Right renal pelvis (tissue), 4 donors: ENCODE measurements at regions not wholly inside any gene's neighbourhood (a gene's known extent, or its start where the extent isn't known, plus 50 kb on each side); places are given as distances from the start of the nearest gene placed in this dataset.

ENCODE experiments used
- DNase-seq, 4 donors: peaks; one replicate each; pipeline ENCODE4 v3.0.0-alpha.2; 2013; ENCODE audit warnings: low read depth in 4 of 4, low spot score in 3 of 4, missing footprints in 1 of 4

DNA sequence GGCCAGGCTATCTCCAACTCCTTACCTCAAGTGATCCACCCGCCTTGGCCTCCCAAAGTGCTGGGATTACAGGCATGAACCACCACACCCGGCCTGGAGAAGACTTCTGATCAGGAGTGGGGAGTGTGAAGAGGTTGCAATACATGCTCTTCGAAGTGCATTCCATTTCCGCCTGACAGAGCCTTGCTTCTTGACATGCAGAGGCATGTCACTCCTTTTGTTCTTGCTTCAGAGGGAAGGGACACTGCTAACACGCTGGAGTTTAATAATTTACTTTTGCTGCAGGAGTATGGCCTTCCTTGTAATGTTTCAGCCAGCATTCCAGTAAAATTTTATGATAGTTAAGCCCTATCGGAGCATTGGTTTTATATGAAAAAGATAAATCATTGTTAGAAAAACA, 74.9 kb downstream of the SLC25A47 start:
- DNase-seq = no peak

- no peak for DNase-seq
Observed at GRCh38 chr14:100399052-100399849, 76.1 kb downstream of the SLC25A47 start.

DNA sequence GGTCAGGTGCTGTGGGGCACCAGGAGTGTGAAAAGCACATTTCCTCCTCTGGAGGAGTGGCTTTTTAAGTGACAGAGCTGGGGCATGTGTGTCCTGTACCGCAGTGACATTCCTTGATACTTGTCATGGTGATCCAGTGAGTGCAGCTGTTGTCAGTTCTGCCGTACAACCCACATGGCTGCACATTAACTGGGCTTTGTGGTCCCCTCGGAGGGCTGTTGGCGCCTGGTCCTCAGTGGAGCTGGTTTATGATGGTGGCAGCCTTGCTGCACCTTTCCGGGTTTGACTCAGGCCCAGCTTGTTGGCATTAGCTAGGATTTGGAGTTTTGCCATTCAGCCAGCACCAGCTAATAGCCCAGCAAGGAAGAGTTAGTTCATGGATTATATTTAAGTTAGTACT, 77.0 kb downstream of the SLC25A47 start:
- no peak for DNase-seq

GRCh38 chr14:100401031-100401692, 78.0 kb downstream of the SLC25A47 start:
- no peak for DNase-seq

DNA sequence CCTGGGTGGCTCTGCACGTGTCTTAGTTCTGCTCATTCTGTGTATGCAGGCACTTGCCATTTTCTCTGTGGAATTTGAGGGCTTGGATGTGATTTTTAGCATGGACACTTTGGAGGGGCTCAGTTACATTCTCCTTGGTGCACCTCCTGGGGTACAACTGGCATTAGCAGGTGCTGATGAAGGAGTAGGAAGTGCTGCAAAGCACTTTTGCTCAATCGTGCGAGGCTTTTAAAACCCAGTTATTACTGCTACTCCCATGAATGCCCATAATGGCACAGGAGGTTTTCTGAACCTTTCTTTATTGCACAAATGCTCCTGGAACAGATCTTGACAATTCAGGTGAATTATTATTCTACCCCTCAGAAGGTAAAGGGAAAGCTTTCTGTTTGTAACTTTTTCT, 78.7 kb downstream of the SLC25A47 start:
- DNase-seq = no peak

GRCh38 chr14:100402631-100403030, 79.5 kb downstream of the SLC25A47 start:
- no peak for DNase-seq

- DNase-seq = no peak
Observed at GRCh38 chr14:100403105-100403504, 80.0 kb downstream of the SLC25A47 start.

DNA sequence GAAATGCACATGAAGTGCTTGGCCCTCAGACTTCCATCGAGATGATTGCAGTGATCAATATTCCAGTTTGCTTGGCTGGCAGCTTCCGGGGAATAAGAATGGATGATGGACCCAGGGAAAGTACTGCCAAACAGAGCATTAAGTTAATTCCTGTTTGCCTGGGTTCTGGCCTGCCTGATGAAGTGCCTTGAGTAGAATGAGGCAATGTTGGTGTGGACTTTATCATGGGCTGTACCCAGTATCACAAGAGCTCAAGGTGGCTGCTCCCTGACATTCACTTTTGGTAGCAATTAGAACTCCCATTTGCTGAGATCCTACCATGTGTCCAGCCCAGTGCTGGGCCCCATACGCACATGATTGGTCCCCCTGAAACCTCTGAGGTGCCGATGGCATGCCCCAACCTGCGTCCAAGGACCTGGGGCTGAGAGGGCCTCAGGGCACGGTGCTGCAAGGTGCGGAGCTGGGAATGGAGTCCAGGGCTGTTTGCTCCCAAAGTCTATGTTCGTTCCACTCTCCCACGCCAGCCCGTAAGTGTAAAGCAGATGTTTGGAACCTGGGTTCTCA, 80.7 kb downstream of the SLC25A47 start:
- DNase-seq = no peak

GRCh38 chr14:100404419-100404818, 81.3 kb downstream of the SLC25A47 start:
- DNase-seq = no peak

DNA sequence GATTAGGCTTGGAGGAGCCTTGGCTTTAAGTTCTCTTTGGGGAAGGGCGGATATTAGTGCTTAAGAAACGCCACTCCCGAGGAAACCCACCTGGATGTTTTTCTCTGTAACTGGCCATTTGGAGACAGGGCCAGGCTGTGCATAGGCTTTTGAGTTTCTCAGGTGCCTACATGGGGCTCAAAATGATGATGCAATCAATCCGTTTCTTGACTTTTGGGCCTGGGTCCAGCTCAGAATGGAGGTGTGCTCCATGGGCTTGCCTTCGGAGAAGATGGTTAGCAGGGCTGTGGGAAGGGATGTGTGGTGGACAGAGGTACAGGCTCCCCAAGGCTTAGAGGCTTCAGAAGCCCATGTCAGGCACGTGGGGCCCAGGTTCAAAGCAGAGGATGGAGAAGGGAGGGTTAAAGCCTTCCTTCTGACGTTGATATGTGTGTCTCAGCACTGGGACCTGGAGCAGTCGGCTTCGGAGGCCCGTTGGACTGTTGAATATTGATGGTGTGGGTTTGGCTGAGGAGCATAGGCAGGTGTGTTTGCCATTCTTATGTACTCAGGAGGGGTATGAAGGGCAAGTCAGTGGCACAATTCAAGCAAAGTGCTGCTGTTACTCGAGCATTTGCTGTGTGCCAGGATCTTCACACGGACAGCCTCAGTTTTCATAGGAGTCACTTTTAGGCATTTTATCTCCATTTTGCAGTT, 82.8 kb downstream of the SLC25A47 start:
- DNase-seq = no peak

DNA sequence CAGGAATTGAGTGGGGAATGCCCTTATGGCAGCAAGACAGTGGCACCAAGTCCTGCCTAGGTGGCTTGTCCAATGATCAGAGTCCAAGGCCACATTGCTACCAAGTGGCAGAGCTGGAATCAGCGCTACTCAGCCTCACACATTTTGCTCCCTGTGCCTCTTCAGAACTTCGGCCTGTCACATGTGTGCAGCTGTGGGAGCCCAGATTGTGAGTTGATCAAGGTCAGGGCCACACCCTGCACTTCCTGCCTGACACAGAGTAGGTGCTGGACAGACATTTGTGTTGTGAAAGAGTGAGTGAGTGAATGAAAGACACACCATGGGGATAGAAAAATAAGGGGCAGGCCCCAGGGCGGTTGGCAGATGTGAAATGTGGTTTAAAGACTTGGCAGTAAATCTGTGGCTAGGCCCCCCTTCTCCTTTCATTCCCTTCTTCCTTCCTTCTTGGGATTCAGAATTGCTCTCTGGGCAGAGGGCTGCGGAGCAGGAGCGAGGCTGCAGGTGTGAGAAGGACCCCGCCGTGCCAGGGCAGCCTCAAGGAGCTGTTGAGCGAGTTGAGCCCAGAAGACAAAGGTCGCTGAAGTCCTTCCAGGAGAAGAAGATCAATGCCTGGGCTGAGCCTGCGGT, 83.5 kb downstream of the SLC25A47 start:
- no peak for DNase-seq

- DNase-seq = no peak
Observed at GRCh38 chr14:100407376-100408102, 84.4 kb downstream of the SLC25A47 start.

DNA sequence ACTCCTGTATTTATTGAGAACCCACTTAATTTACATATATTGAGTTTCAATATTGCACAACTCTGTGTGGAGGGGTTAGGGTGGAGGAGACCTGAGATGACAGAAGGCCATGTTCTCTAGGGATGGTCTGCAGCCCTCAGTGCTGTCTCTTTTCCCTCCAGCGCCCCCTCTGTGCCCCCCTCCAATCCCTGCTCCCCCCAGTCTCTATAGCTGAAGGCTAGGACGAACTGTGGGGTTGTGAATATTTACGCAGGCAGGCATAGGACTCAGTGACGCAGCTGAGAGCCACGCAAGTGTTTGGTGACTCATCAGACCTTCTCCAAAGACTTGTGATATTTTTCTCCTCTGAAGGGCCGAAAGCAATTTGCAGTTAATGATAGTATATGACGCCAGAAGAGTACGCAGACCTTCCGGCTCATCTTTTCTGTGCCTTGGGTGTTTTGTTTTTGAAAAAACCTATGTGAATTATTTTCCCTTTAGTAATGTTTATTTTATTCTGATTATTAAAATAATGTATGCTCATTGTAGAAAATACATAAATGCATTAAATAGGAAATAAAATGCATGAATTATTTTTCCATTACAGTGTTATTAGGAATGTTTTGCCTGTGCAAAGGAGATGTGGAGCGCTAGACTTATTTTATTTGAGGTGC, 85.3 kb downstream of the SLC25A47 start:
- DNase-seq = no peak

GRCh38 chr14:100409003-100409360, 85.8 kb downstream of the SLC25A47 start:
- DNase-seq = no peak

GRCh38 chr14:100409651-100410050, 86.5 kb downstream of the SLC25A47 start:
- DNase-seq = no peak

DNA sequence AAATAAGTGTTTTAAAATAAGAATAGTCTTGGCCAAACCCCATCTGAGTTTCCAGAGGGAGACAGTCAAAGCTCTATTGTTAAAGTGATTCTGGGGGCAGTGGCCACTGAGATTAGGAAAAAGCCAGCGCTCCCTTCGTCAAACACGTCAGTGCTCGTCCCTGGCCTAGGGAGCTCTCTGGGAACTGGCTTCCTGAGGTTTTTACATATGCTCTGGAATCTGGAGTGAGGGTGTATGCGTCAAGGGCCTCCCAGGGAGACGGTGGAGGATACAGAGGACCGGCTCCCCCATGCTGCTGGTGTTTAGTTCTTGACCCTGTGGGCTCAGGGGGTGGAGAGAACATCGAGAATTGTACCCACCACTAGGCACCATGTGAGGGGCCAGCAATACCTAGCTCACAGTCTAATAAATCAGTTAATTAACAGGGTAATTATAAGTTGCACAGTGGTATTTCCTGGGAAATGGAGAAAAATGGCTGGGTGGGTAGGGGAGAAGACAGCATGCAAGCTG, 87.0 kb downstream of the SLC25A47 start:
- no peak for DNase-seq

DNA sequence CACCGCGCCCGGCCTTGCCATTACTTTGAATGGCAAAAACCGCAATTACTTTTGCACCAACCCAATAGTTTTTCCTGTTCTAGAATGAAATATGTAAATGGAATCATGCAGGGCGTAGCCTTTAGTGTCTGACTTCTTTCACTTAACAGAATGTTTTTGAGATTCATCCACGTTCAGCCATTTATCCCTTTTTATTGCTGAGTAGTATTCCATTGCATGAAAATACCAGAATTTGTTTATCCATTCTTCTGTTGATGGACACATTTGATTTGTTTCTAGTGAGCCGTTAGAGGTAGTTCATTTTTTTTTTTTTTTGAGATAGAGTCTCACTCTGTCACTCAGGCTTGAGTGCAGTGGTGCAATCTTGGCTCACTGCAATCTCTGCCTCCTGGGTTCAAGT, 90.6 kb downstream of the SLC25A47 start:
- DNase-seq = no peak

- no peak for DNase-seq
Observed at GRCh38 chr14:100415226-100415625, 92.1 kb downstream of the SLC25A47 start.

- no peak for DNase-seq
Observed at GRCh38 chr14:100416081-100416680, 93.0 kb downstream of the SLC25A47 start.
